ENCODE measurements at regions not wholly inside any gene's neighbourhood (a gene's known extent, or its start where the extent isn't known, plus 50 kb on each side); places are given as distances from the start of the nearest gene placed in this dataset.
A peak's percentile ranks its signal among the peaks of the same experiment; 100 is the strongest.

DNA sequence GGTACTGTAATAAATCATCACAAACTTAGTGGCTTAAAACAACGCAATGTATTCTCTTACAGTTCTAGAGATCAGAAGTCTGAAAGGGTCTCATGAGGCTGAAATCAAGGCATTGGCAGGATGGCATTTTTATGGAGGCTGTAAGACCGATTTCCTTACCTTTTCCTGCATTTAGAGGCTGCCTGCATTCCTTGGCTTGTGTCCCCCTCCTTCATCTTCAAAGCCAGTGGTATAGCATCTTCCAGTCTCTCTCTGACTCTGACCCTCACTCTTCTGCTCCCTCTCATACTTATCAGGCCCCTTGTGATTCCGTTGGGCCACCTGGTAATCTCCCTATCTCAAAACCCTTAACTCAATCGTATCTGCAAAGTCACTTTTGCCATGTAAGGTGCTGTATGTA, 258.2 kb upstream of the JADE1 start:
- Histone ChIP-seq H4K20me1 (ENCODE audit: insufficient read depth, low read length) (no peaks in the 10 kb centered on the region), H2BK120ac (ENCODE audit: low read depth, low read length) (peak overlapping the region; percentile 43), H4K5ac (ENCODE audit: low read depth, low read length) (no peak overlapping the region), H3K9me3 (ENCODE audit: control insufficient read depth, insufficient read depth, low read length) (peaks cover 4% of the 10 kb centered on the region; the same call in 1 of the 2 replicates), H3K79me1 (ENCODE audit: low read depth in 1 of 2, low read length in 2 of 2) (no peaks in the 10 kb centered on the region), H3K23ac (ENCODE audit: low read depth, low read length) (no peak overlapping the region), H2BK5ac (ENCODE audit: low read depth, low read length, poor library complexity, severe bottlenecking) (no peak overlapping the region), H4K91ac (ENCODE audit: insufficient read depth, low read depth, low read length) (peak overlapping the region; percentile 33; the same call in 1 of the 2 replicates), H3K9me1 (ENCODE audit: insufficient read depth, low read length) (peaks cover 3% of the 10 kb centered on the region; the same call in 1 of the 2 replicates), H3K56ac (ENCODE audit: extremely low read depth, insufficient read depth, low read length) (no peak overlapping the region), H3K4me2 (ENCODE audit: low read depth, low read length) (no peak overlapping the region), H2AFZ (replicated peaks; ENCODE audit: low read length, poor library complexity) (no peak overlapping the region), H2BK20ac (ENCODE audit: low read depth, low read length) (no peak overlapping the region), H3K36me3 (ENCODE audit: control insufficient read depth, insufficient read depth, low read length) (no peaks in the 10 kb centered on the region), H3K14ac (replicated peaks; ENCODE audit: low read depth, low read length) (no peak overlapping the region), H3K4ac (ENCODE audit: low read depth, low read length) (peak overlapping the region; percentile 19; the same call in 1 of the 2 replicates), H2BK15ac (ENCODE audit: low read depth, low read length) (peak overlapping the region; percentile 71; the same call in 2 of the 3 replicates), H3K4me3 (ENCODE audit: insufficient read depth, low read depth, low read length) (no peak overlapping the region), H2AK5ac (ENCODE audit: low read depth, low read length) (peak overlapping the region; percentile 53), H3K4me1 (ENCODE audit: control insufficient read depth, insufficient read depth, low read length) (peaks cover 14% of the 10 kb centered on the region), H4K8ac (ENCODE audit: low read depth in 2 of 2, low read length in 2 of 2) (no peak overlapping the region), H2AK9ac (replicated peaks; ENCODE audit: low read depth, low read length, poor library complexity) (no peak overlapping the region), H3K9ac (ENCODE audit: low read depth, low read length) (no peak overlapping the region), H3K18ac (ENCODE audit: low read depth, low read length) (no peak overlapping the region), H3K27me3 (ENCODE audit: control insufficient read depth, insufficient read depth, low read length) (no peaks in the 10 kb centered on the region), H3K27ac (ENCODE audit: insufficient read depth, low read length) (no peak overlapping the region)
- ATAC-seq (ENCODE audit: low read depth): no peak
- intact Hi-C loops (cut with micrococcal nuclease) (loop anchor here (5.0 to 10.0 kb wide), 2 partner anchors 166 to 311 kb away; no protein-coding TSS in a partner anchor), dilution Hi-C loops (cut with HindIII; ENCODE audit: low sequenced_read_pairs, unreplicated experiment) (no loop called here), in situ Hi-C loops (cut with MboI; ENCODE audit: low sequenced_read_pairs) (loop anchor here (25.0 kb wide), 1 partner anchor 364 kb away; no protein-coding TSS in a partner anchor)
- TF ChIP-seq RFX5 (IDR thresholded peaks at IDR 0.05; ENCODE audit: low read depth, low read length) (no peak), MAZ (IDR thresholded peaks at IDR 0.05; ENCODE audit: borderline replicate concordance, low read depth, low read length) (no peak), CTCF (conservative IDR thresholded peaks at IDR 0.05; ENCODE audit: low read depth, low read length) (no peak), NFE2L2 (IDR thresholded peaks at IDR 0.05; ENCODE audit: low read depth, low read length) (no peak), POLR2A (IDR thresholded peaks at IDR 0.05; ENCODE audit: low read depth, low read length) (no peak), CEBPB (IDR thresholded peaks at IDR 0.05; ENCODE audit: low read depth, low read length) (no peak), MAFK (IDR thresholded peaks at IDR 0.05; ENCODE audit: low read depth, low read length) (no peak), CHD1 (IDR thresholded peaks at IDR 0.05; ENCODE audit: low read depth, low read length) (no peak), FOS (IDR thresholded peaks at IDR 0.05; ENCODE audit: low read depth, low read length) (no peak), SMC3 (IDR thresholded peaks at IDR 0.05; ENCODE audit: low read depth, low read length) (no peak), MXI1 (IDR thresholded peaks at IDR 0.05; ENCODE audit: borderline replicate concordance, low read depth, low read length) (no peak), BHLHE40 (IDR thresholded peaks at IDR 0.05; ENCODE audit: low read depth, low read length) (no peak), RAD21 (IDR thresholded peaks at IDR 0.05; ENCODE audit: low read length) (no peak)
- TF ChIP-seq, protein P1, sequence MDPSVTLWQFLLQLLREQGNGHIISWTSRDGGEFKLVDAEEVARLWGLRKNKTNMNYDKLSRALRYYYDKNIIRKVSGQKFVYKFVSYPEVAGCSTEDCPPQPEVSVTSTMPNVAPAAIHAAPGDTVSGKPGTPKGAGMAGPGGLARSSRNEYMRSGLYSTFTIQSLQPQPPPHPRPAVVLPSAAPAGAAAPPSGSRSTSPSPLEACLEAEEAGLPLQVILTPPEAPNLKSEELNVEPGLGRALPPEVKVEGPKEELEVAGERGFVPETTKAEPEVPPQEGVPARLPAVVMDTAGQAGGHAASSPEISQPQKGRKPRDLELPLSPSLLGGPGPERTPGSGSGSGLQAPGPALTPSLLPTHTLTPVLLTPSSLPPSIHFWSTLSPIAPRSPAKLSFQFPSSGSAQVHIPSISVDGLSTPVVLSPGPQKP (IDR thresholded peaks at IDR 0.05; ENCODE audit: borderline replicate concordance, low read depth, low read length): no peak
- TF ChIP-seq, protein P2, sequence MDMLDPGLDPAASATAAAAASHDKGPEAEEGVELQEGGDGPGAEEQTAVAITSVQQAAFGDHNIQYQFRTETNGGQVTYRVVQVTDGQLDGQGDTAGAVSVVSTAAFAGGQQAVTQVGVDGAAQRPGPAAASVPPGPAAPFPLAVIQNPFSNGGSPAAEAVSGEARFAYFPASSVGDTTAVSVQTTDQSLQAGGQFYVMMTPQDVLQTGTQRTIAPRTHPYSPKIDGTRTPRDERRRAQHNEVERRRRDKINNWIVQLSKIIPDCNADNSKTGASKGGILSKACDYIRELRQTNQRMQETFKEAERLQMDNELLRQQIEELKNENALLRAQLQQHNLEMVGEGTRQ (IDR thresholded peaks at IDR 0.05; ENCODE audit: low read depth, low read length): no peak
- POLR2A ChIA-PET (ENCODE audit: unreplicated experiment): no interaction called here
- CTCF ChIA-PET: no interaction called here
- BruUV-seq (replicated peaks): no TSS peak
- DNase-seq: no peak
- 86% methylated on average over 1 of the region's 4 CpGs; no CpG with 5 or more reads in 1 of the 2 experiments for WGBS, 2 experiments (ENCODE audit: extremely low coverage in 2 of 2, insufficient read length in 1 of 2)

Measured in IMR-90 (cell line).